ENCODE measurements at regions not wholly inside any gene's neighbourhood (a gene's known extent, or its start where the extent isn't known, plus 50 kb on each side); places are given as distances from the start of the nearest gene placed in this dataset.

DNA sequence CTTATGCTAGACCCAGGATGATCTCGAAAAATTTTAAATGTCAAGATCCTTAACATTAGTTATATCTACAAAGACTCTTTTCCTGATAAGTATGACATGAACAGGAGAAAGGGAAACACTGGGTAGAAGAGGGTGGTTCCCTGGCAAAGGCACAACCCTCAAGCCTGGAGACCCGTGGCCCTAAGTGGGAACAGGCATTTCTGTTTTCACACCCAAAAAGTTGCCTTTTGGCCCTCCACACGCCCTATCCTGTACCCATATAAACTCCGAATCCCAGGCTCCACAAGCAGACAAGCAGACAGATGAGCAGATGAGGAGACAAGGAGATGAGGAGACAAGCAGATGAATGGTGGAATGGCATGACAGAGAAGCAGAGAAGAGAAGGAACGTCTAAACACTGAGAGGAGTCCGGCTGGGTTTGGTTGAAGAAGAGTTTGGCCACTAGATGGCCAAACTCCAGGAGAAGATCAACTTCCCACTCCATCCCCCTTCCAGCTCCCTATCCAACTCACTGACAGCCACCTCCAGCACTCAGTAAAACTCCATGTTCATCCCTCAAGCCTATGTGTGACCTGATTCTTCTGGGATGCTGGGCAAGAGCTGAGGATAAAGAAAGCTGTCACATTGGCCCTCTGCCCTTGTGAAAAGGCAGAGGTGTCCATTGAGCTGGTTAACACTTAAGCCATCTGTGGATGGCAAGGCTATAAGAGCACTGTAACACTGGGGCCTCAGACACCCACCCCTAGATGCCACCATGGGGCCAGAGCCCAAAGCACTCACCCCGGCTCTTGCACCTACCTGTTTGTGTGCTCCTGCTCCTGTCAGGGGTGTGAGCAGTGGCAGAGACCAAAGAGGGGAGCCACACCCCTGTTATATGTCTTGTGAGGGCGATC lies 139.6 kb upstream of the FAM20A start:
- DNase-seq, result no peak

DNA sequence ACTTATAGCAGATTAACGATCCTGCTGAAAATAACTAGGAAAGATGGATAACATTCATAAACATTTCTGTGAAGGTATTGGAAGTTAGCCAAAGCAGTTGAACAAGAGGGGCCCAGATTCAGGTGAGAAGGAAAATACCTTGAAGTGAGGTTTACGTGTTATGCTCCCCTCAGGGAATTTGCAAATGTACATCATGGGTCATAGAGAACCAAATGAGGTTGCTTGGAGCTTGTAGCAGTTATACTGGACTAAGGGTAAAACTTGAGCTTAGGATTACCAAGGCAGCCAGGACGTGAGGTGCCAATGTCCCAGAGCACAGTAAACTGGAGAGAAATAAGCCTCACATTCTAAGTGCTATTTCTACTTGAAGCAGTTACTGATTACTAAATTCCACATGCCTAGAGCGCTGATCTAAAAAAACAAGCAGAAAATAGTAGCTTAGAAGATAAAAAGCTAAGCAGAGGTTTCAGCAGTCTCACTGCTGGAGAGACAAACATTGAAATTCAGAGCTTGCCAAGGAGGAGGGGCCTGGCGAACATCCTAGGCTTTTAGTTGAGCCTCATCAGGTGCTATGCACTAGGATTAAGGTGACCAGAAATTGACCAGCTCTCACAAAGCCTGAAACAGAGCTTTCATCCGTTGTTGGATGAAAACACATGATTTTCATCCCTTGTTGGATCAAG lies 136.7 kb upstream of the FAM20A start:
- no peak for DNase-seq

DNA sequence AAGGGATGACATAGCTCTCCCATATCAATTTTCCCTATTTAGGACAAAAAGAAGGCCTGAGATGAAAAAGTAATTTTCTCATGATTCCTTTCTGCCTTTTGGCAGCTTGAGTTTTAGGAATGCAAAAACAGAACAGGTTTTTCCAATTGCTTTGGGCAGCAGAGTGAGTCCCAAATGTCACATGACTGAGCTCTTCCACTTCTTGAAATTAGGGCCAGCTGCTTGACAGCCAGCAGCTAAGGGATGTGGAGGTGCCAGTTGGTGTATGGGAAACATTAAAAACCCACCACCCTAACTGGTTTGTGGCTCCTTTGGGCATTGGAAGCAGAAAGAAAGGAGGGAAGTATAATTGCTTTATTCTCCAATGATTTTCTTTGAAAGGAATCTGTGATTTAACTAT lies 133.8 kb upstream of the FAM20A start:
- DNase-seq, result peak; percentile 48

DNA sequence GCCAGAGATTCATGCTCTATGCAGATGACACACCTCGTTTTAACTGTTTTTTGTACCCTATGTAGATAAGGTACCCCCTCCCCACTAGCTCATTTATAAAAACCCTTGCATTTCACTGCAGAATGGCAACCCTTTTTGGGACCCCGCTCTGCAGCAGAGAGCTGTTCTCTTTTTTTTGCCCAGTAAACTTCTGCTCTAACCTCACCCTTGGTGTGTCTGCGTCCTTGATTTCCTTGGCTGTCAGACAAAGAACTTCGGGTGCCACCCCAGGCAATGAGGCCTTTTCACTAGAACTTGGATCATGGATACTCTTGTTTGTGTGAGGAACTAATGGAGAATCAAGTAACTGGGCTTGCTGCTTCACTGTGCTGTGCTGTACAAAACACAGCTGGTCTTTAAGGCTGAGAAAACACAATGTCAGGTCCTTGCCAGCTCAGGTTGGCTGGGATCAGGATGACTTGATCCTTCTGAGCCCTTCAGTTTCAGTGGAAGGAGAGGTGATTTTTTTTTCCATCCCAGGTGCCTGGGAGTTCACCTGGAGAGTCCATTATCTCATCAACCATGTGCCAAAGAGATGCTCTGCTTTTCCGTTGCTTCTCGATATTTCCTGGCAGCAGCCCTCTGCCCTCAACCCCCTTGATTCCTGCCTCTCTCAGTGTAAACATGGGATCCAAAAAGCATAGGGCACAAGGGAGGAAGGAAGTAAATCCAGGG lies 133.2 kb upstream of the FAM20A start:
- no peak for DNase-seq

DNA sequence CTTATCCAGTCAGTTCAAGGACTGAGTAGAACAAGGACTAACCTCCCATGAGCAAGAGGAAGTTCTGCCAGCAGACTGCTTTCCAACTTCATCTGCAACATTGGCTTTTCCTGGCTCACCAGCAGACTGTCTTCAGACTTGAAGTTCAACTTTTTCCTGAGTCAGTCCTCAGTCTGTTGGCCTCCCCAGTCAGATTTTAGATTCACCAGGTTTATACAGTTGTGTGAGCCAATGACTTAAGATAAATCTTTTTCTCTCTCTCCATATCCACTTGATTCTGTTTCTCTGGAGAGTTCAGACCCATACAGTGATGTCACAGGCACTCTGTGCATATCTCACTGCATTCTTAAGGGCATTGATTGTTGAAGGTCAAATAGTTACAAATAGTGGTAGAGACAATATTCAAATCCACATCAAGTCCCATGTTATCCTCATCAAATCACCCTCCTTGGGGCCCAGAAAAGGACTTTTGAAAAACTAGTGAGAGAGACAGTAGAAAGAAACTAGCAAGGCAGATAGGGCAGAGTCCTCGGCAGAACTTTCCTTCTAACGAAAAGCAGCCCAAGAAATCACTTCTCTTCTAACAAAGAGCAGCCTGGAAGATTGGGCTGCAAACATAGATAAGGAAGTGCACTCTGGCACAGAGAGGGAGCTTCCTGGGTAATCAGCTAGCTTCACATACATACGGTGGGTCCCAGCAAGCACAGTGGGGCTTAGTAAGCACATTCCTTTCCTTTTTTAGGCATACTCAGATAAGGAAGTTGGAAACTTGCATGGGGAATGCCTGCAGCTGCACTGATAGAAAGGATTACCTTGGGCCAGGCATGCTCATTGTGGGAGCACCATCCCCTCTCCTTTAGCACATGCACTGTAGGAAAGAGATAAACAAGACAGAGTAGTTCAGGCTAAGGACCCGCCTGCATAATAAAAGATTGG lies 132.3 kb upstream of the FAM20A start:
- DNase-seq, result no peak

DNA sequence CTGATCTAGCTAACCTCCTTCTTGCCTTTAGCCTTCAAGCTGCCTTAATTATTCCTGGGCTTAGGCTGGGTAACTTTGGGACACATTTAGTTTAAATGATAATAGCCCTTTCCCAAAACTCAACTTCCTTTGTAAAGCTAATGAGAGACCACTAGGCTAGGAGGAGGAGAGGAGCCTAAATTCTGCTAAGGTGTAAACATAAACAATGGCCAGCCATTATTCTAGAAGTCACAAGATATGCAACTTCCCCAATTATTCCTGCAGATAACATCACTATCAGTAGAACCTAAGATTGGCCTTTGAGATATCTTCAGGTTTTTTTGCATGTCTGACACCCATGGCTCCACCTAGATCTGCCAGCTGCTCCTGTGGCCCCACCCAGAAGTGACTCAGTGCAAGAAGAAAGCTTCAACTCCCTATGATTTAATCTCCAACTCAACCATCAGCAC lies 131.2 kb upstream of the FAM20A start:
- DNase-seq, result no peak

DNA sequence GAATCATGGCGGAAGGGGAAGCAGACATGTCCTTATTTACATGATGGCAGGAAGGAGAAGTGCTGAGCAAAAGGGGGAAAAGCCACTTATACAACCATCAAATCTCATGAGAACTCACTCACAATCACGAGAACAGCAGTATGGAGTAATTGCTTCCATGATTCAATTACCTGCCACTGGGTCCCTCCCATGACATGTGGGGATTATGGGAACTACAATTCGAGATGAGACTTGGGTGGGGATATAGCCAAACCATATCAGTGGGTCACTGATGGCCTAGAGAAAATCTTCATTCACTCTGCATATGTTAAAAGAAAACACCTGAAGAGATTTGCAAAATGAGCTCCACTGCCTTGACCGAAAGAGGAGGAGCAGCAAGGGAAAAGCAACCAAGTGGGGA lies 130.3 kb upstream of the FAM20A start:
- DNase-seq, result no peak

DNA sequence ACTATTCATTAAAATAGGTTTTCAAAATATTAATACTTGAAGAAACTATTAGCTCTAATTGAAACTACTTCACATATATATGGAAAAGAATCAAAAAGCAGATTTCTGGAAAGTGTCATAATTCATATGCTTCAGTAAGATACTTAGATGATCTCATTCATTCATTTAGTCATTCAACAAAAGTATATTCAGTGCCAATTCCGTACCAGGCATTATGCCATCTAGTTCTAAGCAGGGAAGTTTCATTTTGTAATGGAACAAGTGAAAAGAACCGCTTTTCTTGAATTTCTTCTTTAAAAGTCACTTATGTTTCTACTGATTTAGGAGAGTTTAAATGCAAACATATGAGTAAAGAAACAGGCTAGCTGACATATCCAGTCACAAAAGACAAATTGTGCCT lies 118.3 kb upstream of the FAM20A start:
- no peak for DNase-seq

DNA sequence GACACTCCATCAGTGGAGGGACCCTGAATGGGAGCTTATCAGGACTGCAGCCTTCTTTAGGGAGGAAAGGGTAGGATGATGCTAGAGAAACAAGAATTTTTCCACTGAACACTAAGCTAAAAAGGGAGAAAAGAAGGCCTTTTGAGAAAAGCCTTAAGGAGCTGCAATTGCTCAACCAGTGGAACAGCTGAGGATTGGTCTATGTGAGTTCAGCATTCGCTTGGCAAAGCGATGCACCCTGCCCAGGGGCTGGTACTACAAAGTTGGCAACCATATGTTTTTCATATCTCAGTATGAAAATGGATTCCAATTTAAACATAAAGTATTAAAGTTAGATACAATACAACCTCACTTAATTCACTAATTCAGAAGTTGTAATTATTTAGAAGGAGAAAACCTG lies 117.8 kb upstream of the FAM20A start:
- no peak for DNase-seq

DNA sequence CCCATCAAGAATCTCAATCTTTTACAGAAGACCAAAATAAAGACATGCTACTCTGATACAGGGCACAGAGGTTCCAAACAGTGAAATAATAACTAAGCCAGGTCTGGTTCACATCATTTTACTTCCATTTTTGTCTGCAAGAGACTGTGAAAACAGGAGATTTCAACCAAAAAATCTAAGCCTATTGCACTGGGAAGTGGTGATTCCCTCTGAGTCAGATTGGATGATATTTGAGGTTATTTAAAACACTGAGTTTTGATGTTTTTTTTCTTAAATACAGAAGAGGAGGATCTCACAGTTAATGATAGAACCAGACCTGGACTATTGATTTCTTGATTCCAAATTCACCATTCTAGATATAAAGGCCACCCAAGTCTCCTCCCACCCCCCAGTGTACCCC lies 117.3 kb upstream of the FAM20A start:
- no peak for DNase-seq

DNA sequence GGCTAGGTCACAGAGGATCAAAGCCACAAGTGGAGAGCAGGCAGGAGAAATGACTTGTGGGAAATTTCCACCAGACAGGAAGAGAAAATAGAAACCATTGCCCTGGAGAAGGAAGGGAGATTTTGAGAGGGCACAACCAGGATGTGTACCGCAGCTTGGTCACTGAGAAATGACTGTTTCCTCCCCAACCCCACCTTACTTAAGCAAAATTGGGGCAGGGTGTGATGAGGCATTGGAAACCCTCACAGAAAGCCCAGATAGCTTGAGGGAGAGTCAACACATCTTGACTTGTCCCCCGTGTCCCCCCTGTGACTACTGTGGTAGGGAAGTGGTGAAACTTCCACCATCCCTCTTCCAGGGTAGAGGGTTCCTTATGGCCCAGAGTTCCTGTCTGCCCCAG lies 113.5 kb upstream of the FAM20A start:
- DNase-seq, result no peak

DNA sequence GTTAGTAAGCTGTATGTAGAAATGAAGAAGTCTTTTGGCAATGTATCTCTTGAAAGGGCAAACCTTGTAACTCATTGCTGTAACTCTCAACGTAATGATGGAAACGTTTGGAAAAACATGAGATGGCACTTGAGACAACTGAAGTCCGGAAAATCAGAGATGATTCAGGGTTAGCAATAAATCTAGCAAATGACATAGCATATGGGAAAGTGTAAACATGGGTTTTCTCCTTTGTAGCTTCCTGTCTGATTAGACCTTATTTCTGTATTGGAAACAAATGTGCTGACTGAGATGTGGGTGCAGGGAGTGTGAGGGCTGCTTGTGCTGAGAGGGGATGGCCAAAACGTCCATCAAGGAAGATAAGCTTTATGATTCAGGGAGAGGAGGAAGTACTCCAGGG lies 110.7 kb upstream of the FAM20A start:
- DNase-seq, result no peak

DNA sequence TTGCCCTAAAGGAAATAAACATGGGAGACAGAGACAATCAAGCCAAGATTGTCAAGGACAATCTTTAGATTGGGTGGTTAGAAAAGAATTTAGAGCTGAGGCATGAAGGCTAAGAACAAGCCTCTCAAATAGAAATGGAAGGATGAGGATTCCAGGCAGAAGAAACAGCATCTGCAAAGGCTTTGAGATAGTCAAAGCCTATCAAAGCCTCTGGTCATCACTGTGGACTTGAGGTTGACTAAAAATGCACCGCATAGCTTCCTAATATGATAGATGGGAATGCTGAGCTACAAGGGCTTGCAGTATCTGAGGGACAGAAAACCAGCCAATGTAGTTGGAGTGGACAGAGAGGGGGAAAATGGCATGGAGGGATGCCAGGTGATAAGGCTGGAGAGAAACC lies 109.8 kb upstream of the FAM20A start:
- DNase-seq, result no peak

DNA sequence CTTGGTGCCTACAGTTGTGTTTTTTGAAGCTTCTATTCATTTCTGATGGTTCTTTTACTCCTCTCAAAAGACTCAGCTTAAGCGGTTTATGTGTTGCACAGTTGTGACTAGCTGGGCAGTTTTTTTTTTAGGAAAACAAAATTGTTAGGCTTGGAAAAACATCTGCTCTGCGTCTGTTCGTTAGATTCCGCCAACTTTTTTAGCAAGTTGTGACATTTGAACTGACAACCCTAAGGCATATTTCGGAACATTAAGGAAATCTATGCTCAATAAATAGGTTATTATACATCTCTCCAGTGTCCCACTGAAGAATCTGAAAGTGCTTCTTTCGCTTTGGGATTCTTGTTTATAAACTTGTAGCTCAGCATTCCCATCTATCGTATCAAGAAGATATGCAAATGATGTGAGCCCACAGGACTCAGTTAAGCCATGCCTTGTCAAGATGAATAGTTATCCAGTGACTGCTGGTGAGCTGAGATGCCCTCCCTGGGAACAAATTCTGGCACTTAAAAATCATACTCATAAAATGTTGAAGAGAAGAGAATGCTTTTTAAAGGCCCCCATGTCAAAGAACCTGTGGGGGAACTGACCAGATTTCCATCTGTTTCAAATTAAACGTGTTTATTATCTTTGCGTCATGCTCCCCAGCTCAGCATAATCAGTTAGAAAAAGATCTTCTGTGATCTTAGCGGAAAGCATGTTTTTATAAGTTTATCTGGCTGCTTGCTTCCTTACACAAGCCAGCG lies 109.0 kb upstream of the FAM20A start:
- DNase-seq, result peak; percentile 66

DNA sequence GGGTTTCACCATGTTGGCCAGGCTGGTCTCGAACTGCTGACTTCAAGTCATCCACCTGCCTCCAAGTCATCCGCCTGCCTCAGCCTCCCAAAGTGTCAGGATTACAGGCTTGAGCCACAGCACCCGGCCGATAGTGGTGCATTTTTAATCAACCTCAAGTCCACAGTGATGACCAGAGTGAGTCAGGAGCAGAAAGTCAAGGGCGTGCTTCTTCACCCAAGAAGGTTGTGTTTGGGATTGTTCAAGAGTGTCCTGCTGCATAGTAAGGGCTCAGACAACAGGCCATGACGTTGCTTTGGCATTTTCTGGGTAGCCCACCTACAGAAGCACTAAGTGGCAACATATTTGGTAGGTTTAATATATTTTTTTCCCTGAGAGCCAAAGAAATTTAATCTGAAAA lies 108.3 kb upstream of the FAM20A start:
- no peak for DNase-seq

DNA sequence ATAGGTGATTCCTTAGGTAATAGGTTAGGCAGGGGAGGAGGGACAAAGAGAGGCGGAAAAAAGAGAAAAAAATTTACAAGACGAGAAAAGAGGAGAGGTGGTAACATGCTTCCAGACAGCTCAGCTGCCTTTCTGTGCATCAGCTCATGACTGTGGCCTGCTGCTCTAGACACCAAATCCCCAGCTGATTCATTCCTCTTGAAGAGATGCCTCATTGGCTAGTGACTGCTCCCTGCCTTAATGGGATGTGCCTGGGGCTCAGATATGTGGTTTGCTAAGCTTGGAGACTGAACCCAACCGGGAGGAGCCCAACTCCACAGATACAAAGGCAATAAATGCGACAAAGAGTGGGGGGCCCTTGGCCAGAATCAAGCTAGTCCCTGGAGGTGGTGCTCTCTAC lies 105.9 kb upstream of the FAM20A start:
- no peak for DNase-seq

DNA sequence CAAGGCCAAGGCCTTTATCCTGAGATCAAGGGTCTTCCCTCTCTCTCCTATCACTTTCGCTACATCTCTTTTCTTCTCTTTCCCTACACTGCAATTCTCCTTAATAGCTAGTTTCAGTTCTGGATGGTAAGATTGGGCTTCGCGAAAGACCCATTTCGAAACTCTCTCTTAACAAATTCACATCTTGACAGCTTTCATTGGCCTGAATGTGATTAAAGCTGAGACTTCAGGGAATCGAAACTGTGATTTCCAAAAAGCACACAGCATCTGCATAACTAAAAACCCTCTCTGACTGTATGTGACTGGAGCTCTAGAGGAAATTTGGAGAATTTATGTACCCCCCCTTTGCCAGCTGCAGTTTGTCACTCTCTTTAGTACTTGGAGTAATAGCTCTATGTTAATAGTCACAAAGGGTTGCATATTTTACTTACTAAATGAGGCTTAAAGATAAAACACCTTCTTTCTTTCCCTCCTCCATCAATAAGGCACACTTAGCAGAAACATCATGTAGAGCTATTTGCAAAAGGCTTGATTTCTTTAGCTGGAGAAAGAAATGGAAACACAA lies 105.3 kb upstream of the FAM20A start:
- DNase-seq, result no peak

DNA sequence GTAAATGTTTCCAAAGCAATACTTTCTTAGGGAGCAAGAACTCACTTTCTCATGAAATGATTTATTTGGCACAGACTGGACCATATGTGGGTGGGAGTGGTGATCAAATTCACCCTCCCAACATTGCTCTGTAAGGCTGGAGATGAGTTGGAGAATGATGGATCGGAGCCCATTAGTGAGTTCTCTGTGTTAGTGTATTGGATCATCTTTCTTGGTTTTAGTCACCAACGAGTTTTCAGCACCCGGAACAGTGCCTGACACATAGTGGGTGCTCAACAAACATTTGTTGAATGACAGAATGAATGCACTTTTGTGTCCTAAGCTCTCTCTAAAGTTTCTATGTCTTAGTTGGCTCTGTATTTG lies 104.5 kb upstream of the FAM20A start:
- DNase-seq, result no peak

DNA sequence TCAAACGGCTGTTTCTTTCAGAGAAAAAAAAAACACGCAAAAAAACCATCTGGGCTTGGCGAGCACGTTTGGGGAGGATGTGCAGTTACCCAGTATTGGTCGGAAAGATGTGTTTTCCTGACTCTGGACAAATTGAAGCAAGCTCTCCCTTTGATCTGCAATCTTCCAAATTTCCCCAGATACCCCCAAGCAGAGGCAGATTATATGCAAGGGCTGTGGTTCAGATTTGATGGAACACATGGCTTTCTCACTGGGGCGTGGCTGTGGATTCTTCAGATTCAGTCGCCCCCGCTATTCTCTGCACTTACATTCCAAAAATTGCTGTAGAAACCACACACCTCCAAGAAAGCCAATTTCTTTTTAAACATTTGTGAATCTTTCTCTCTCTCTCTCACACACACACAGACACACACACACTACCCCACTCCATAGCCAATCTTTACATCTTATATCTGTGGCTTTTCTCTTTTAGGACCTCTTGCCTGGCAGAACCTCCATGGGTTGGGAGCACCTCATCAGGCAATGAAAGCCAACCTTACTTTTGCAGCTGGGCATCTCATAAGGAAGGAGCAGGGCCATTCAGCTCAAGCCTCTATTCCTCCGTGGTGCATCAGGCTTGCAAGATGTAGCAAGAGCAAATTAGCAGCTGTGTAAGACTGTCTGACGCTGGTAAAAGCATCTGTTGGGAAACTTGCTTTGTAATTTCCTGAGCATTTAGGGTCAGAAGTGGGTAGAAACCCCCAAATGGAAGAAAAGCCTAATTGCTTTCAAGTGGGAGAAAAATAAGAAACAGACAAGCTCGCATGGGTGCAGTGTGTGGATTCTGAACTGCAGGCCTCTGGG lies 103.9 kb upstream of the FAM20A start:
- peak; percentile 35 for DNase-seq

DNA sequence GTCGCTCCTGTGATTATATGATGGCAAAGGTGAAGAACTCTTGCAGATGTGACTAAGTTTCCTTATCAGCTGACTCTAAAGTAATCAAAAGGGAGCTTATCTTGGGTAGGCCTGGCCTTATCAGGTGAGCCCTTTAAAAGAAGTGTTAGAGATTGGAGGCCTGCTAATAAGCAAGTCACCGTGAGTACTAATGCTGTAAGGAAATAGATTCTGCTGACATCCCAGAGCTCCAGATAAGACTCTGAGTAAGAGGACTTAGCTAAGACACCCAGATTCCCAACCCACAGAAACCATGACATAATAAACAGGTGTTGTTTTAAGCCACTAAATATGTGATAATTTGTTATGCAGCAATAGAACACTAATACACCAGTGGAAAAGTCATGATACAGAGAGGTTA lies 99.9 kb upstream of the FAM20A start:
- DNase-seq, result no peak

DNA sequence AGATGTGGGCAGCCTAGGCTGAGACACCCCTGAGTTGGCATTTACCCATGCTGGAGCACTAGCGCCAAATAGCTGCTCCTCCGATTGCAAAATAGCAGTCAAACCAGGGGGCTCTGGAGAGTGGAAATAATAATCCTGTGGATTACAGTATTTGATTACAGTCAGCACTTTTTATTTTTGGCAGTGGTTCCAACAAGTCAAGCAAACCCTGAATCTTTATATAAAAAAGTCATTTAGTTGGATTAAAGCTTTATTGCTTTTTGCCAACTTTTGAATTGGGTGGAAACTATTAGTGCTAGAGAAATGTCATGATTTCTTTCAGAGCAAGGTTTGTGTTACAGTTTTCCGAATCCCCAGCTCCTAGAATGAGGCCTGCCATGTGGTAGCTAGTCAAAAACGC lies 99.3 kb upstream of the FAM20A start:
- DNase-seq, result no peak
